D721Med (cell line): ENCODE measurements at regions not wholly inside any gene's neighbourhood (a gene's known extent, or its start where the extent isn't known, plus 50 kb on each side); places are given as distances from the start of the nearest gene placed in this dataset.

Experiments used
- DNase-seq: peaks from one replicate; pipeline ENCODE4 v3.0.0; 2011; ENCODE audit warnings: low spot score; ENCODE audit not compliant: insufficient read length
- FAIRE-seq: peaks from 2 replicates; lab custom pipeline; 2011; peaks lifted over from hg19 to GRCh38; lab: Jason Lieb, UNC
- CTCF ChIP-seq: IDR thresholded peaks from 2 replicates; pipeline ENCODE4 v1.5.1; 2012; ENCODE audit warnings: mild to moderate bottlenecking, control low read depth; ENCODE audit not compliant: insufficient read depth; ENCODE audit errors: missing control alignments

- no peak for DNase-seq
- FAIRE-seq, result no peak
- TF ChIP-seq CTCF, result no peak
Measured at GRCh38 chr3:109387201-109387600, 49.9 kb upstream of the DPPA4 start.
